OCI-M1 (cell line): ENCODE measurements at regions not wholly inside any gene's neighbourhood (a gene's known extent, or its start where the extent isn't known, plus 50 kb on each side); places are given as distances from the start of the nearest gene placed in this dataset.
"Not testable (repeated sequence)": the region's sequence is repeated elsewhere in the genome, so short reads cannot be mapped to it uniquely, and the experiment has no call there.

Experiments
- DNase-seq: peaks from one replicate; lab custom pipeline; 2025; lab: John Stamatoyannopoulos, UW

DNA sequence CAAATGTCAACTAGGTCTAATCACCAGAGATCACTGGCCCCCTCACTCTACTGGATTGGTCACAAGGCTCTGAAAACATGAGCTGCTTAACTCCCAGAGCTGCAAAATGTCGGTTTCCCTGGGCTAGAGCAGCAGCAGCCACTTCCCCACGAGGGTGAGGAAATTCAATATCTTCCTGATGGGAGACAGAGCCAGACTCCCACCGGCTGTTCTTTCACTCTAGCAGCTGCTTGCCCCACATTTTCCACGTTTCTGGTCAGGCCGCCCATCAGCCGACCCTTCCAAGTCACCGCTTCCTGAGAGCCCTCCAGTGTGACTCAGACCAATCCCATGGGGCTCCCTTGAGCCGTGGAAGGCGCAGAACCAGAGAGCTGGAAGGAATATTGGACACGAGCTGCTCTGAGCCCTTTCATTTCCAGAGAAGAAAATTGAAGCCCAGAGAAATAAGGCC is 227.0 kb downstream of the ADAMTS15 start:
- no peak for DNase-seq

DNA sequence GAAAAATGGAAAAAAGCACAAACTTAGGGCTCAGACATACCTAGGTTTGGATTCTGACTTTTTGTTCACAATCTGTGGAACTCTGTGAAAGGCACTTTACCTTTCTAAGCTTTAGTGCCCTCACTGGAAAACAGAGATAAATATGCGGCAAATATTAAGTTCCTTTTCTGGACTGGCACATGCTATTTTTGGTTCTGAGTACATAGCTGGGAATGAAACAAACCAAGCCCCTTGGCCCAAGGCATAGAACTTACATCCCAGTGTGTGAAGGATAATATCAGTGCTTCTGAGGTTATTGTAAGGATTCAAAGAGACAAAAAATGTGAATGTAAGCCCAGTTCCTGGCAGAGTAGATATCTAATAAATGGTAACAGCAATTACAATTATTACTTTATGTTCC is 227.5 kb downstream of the ADAMTS15 start:
- no peak for DNase-seq

DNA sequence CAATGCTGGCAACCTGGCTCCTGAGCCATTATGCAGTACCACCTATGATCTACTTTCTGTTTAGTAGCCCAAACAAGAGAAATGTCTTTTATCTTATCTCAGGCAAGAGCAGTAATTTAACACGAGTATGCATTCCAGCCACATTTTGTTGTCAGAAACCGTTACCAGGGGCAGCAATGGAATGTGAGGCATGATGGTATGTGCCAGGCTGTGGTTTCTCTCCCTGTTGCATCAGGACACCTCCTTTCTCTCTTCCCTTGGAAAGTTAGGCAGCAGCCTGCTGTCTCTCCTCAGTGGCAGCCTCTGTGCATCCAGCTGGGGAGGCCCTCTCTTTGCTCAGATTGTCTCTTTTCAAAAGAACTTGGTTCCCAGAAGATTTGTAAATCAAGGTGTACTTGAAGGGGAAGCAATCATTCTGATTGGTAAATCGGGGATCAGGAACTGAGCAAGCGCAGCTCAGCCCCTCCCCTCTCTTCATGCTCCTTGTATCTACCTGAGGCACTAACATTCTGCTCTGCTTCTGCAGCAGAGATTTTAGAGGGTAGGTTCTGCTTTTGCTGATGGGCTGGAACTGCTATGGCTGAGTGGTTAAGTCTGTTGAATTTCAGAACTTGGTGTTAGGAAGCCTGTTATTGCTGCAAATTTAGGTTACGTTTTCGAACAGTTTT is 229.2 kb downstream of the ADAMTS15 start:
- no peak for DNase-seq

DNA sequence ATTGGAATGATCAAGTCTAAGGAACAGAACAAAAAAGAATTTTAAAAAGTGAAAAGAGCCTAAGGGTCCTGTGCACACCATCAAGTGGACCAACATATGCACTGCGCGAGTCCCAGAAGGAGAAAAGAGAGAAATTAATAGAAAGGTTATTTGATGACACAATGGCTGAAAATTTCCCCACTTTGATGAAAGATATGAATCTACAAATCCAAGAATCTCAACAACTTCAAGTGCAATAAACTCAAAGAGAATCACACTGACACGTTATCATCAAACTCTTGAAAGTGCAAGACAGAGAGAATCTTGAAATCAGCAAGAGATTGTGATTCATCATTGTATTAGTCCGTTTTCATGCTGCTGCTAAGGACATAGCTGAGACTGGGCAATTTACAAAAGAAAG is 230.8 kb downstream of the ADAMTS15 start:
- no peak for DNase-seq

DNA sequence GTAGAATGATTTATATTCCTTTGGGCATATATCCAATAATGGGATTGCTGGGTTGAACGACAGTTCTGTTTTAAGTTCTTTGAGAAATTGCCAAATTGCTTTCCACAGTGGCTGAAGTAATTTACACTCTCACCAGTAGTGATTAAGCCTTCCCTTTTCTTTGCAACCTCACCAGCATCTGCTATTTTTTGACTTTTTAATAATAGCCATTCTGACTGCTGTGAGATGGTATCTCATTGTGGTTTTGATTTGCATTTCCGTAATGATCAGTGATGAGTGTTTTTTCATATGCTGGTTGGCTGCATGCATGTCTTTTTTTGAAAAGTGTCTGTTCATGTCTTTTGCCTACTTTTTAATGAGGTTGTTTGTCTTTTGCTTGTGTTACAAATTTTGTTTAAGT is 233.8 kb downstream of the SNX19 start:
- DNase-seq, result not testable (repeated sequence)

DNA sequence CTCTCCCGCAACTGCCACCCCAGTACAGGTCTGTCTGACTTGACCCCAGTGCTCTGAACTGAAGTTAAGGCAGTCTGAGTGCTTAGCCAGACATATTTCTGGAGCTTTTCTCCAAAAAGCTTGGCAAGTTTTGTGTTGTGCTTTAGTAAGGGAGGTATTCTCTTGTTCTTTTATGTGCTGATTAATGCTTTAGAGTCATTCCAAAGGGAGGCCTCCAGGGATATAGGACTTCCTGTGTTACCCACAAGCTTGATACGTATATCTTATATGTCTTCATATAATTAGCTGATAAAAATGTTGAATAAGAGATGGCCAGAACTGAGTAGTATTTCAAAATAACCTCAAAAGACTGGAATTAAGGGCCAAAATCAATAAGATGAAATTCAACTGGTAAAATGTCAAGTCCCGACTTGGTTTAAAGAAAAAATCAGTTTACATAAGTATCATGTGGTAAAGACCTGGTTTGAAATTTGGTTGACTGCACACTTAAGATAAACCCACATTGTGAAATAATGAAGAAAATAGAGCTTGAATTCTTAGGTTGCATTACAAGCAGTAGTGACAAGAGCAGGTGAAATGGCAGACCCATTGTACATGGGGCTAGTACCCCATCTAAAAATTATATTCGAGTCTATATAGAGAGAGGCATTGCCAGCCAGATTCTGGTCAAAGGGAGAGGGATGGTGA is 226.9 kb downstream of the SNX19 start:
- DNase-seq, result no peak

DNA sequence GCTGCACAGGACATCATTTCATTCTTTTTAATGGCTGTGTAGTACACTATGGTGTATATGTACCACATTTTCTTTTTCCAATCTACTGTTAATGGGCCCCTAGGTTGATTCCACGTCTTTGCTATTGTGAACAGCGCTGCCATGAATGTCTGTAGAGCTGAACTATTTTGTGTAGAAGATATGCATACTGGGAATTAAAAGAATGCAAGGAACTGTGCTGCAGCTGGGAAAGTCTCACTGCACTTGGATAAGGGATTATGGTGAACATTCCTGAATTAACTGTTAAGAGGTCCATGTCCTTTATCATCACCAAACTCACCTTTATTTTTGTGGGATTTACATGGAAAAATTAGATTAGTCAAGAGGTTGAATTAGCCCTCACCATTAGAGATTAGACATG is 224.7 kb downstream of the SNX19 start:
- DNase-seq, result no peak

DNA sequence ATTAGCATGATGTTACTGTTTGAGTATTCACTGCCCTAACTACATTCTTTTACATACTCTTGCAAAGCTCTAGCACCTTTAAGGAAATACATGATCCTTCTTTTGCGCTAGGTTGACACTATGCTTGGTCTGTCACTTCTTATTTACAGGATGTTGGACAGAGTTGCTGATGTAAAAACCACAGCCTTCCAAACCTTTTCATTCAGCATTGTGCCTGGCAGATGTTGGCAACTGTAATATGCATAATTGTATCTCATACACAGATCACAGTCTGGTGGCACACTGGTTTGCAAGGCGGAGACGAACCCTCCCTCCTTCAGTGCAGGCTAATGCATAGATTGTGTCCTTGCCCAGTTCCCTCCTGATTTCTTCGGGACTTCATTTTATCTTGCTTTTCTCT is 224.1 kb downstream of the SNX19 start:
- DNase-seq, result no peak

DNA sequence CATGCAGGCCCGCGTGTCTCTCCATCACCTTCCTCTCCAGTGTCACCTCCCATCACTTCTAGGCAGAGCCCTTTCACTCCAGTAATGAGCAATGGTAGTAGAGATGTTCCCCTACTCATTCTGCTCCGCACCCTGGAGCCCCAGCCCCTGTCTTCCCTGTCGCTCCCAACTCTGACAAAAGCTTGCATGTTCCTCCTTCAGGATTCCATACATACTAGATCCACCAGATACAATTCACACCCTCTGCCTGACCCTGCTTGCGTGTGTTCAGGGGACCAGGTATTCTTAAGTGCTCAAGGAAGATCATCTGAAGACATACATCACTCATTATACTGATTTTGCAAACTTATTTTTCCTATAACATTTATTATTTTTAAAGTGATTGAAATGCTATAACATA is 222.7 kb downstream of the SNX19 start:
- no peak for DNase-seq

DNA sequence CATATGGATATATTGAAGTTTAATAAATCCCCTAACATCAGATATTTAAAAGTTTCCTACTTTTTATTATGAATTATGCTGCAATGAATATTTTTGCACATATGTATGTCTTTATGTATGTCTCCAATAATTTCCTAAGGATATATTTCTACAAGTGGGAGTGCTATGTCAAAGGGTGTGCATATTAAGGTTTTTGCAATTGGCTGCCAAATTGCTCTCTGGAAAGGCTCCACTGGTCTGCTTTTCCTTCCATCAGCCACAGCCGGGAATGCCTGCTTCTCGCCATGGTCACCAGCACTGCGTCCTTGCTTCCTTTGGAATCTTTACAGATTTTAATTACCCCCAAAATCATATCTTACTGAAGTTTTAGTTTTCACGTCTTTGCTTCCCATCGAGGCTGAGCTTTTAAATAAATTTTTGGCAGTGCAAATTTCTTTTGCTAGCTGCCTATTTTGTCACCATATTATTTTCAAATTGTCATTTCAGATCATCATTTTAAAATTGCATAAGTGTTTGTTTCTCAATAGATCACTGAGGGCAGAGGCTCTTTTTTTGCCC is 221.7 kb downstream of the SNX19 start:
- DNase-seq, result no peak

DNA sequence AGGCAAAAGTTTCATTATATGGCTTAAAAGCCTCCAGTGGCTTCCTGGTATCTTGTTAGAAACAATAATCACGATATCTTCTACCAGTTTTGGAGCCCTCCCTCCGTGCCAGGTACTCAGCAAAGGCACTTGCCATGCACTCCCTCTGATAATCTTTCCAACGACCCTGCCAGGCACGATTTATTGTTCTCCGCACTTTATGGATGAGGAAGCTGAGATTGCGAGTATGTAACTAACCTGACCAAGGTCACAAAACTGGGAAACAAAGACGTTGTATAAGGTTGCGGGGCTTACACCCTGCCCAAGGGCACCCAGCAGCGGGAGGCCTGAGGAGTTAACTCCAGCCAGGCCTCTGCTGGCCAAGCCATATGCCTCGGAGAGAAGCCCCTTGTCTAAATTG is 218.1 kb downstream of the SNX19 start:
- DNase-seq, result no peak

DNA sequence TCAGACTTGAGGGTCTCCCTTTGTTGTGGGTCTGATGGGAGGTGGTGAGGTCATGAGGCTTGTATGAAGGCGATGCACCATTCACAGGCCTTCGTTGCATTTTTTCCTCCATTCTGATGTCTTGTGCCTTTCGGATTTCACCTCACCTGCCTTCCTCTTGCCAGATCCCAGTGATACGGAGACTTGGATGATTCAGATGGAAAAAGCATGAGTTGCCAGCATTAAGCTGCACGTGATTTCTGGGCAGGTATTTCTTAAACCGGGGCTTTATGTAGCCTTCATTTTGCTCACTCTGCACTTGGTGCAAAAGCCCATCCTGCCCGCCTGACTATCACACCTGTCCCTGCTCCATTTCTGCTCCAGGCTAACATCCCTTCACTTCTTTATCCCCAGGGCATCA is 216.7 kb downstream of the SNX19 start:
- no peak for DNase-seq

DNA sequence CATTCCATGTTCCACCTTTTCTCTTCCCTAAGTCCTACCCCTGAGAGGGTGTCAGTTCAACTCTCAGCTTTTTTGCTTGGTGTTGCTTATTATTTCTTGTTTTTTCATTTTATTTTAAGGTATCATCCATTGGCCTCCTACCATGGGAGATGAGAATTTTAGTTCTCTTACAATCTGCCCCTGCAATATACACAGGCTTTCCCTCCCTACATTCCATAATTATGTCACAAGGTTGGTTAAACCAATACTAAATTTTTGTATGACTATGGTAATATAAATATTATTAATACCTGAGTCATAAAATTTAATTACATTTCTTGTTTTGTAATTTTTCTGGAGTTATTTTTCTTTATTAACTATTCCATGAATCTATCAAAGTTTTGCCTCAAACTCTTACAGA is 216.2 kb downstream of the SNX19 start:
- no peak for DNase-seq

DNA sequence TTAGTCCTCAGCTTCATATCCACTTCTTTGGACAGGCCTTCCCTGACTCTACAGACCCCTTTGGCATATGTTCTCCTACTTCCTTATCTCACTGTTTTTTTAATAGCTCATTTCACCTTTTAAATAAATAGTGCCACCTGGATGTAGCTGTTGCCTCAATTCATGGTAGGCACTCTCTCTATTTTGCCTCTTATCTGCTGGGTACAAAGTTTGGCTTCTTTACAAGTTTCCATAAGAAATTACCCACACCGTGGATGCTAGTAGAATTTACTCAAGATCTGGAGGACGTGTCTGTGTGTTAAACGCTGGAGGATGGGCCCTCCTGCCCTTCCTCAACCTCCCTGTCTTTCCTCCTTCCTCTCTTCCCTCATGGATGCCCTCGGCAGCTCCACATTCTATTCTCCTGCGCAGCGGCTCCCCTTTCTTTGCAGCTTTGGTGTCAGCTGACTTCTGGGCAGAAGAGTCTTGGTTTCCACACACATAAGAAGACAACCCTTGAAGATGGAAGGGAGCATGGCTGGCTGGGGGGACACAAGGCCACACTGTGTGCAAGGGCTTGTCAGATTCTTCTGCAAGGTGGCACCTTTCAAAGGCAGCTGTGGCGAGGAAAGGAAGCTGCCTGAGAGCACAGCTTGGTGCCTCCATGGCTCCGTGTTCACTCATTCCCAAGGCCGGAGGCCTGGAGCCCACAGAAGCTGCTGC is 212.6 kb downstream of the SNX19 start:
- DNase-seq, result no peak

DNA sequence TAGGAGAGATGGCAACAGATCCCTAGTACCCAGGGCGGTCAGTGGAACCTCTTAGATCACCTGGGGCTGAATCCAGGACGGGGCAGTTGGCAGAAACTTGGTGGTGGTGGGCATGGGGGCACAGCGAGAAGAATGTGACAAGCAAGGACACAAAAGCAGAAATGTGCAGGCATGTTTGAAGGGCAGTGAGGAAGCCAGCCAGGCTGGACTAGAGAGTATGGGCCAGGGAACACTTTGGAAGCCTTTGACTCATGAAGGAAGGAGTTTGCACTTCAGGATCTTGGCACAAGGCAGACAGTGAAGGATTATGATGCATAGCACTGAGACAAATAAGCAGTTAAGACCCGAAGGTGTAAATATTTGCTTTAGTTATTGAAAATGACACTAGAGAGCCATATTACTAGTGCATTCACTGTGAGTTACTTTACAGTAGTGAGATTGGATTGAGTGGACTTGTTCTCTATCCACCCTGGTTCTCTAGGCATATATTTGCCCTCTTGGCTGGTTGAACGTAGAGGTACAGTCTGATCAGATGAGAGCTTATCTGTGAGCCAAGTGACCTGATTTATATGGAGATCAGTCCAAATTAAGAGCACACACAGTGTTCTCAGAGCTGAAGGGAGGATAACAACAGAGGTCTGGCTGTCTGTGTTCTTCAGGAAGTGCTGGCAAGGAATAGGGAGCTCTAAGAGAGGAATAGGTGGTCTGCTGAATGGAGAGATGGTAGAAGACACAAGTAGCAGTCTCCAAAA is 210.4 kb downstream of the SNX19 start:
- no peak for DNase-seq

DNA sequence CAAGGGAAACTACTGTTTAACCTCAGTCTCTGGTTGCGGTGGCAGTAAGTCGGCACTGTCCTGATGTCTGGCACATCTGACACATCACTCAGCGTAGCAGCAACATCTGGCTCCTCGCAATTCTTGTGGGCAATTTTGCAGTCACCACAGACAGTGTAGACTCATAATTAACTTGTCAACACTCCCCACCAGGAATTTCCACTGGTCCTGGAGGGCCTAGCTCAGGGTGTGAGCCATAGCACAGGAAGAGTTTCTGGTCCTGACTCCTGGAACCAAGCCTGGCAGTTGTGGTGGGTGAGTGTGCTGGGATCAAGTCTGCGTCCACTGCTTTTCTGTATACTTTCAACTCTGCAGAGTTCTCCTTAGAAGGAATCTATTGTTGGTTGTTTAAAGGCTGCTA is 209.7 kb downstream of the SNX19 start:
- no peak for DNase-seq

DNA sequence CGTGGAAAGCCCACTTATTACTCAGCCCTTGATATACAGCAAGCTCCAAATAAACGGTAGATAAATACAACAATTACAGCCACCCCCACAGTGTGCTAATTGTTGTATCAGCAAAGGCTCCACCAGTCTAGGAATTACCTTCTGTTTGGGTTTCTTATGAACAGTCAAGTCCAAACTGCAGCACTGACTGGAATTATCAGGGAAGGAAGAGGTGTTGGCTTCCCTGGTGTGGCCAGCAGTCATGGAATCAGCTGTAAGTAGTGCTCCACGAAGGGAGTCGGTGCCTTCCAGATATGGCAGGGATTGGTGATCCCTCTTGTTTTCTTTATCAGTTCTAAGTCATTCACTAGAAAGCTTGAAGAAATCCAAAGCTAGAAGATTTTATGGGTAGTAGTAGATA is 209.1 kb downstream of the SNX19 start:
- DNase-seq, result no peak

DNA sequence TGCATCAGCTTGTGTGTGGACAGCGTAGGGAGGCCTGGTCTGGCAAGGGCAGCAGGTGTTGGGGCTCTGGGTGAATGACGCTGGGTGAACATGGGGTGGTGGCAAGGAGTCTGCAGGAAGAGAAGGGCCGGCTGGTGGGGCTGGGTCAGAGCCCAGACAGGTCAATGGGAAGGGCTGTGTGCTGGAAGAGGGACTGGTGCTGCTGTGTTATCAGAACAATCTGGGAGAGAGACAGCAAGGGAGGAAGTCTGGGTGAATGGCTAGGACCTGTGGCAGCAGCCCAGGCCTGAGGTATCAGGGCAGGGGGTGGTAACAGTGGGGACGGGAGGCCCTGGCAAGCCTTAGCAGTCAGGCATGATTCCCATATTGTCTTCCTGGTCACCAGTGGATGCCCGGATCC is 206.7 kb downstream of the SNX19 start:
- DNase-seq, result no peak

DNA sequence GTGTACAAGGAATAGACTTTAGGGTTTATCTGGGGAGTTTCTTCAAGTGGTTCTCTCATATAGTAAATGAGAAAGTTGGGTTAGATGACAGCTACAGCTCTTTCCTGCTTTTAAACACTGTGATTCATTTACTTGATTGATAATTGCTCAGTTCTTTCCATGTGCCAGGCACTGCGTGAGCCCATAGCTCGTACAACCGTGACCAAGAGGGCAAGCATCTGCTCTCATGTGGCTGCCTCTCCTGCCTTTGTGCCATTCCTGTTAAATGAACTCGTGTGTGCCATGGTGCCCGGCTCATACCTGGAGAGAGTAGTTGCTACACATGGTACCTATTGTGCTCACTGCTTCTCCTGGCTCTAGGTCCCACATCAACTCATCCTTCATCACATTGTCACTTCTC is 206.3 kb downstream of the SNX19 start:
- DNase-seq, result no peak

DNA sequence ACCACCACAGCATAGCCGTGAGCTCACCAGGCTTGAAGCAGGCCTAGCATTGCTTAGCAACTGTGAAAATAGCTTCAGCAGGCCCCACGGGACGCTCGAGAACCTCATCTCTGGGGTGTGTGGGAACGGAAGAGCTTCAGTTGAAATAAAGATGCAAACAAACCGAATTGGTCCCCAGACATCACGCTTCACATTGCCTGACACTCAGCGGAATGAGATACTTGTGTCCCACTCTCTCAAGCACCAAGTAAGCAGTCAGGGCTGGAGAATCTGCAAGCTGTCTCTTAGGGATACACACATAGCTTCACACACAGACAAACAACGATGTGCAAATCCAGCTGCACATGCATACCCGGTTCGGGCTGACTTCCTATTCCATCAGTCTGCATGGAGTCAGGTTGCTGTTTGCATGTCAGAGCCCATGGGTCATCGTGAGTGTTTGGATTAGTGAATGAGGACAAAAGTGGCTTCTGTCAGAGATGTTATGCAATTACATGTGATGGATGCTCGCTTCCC is 205.7 kb downstream of the SNX19 start:
- DNase-seq, result no peak

DNA sequence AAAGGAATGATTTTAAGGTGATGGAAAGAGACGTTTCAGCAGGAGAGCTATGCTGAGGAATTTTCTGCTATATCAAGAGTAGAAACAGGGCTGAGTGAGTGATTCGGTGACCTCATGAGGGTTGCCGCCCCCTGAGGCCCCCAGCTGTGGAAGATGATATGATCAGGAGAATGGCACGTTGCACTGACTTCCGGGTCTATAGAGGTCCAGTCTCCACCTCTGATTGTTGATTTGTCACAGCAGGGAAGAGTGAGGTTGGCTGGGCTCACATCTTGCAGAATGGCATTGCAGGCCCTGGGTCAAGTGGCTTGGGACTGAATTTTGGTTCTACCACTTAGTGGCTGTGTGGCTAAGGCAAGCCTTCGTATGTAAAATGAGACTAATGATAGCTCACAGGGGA is 205.1 kb downstream of the SNX19 start:
- DNase-seq, result no peak

DNA sequence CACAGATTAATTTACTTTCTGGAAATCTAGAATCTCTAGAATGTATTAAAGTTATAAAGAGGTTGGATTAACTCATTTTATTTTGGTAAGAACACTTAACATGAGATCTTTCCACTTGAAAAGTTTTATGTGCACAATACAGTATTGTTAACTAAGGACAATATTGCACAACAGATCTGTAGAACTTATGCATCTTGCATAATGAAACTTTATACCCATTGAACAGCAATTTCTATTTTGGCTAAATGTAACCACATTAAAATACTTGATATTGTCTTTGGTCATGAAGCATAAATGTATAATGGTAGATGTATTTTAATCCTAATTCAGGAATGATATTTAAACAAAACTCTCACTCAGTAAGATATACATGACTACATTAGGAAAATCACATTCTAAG is 203.8 kb downstream of the SNX19 start:
- no peak for DNase-seq
